Spleen (tissue), 11 donors: ENCODE measurements at regions not wholly inside any gene's neighbourhood (a gene's known extent, or its start where the extent isn't known, plus 50 kb on each side); places are given as distances from the start of the nearest gene placed in this dataset.

Experiments used
- DNase-seq: peaks from one replicate; pipeline ENCODE4 v3.0.0-alpha.2; 2020
- H3K27ac ChIP-seq, 8 donors: fragments of 200-600 bp; sonication (generic) in 7 of 8; 1 replicate in 4 of 8; 2 replicates in 4 of 8; pipeline versions ENCODE4 v1.5.0 to v1.8.0; 2016 to 2021; ENCODE audit warnings: inconsistent platforms in 4 of 8, mild to moderate bottlenecking in 4 of 8, moderate library complexity in 1 of 8
- H3K27me3 ChIP-seq, 7 donors: fragments of 200-600 bp; sonication (generic) in 6 of 7; replicated peaks in 1 of 7; 1 replicate in 4 of 7; 2 replicates in 3 of 7; pipeline versions ENCODE4 v1.5.0 to v1.8.0; 2016 to 2021; ENCODE audit warnings: inconsistent platforms in 3 of 7, mild to moderate bottlenecking in 1 of 7
- H3K36me3 ChIP-seq, 6 donors: fragments of 200-600 bp; sonication (generic) in 5 of 6; 1 replicate in 4 of 6; 2 replicates in 2 of 6; pipeline versions ENCODE4 v1.5.0 to v1.8.0; 2016 to 2021; ENCODE audit warnings: inconsistent platforms in 2 of 6
- H3K4me1 ChIP-seq, 6 donors: fragments of 200-600 bp; sonication (generic) in 5 of 6; 1 replicate in 3 of 6; 2 replicates in 3 of 6; pipeline versions ENCODE4 v1.5.0 to v1.8.0; 2016 to 2021; ENCODE audit warnings: inconsistent platforms in 3 of 6
- H3K4me3 ChIP-seq, 8 donors: fragments of 200-600 bp; sonication (generic) in 7 of 8; 1 replicate in 4 of 8; 2 replicates in 4 of 8; pipeline versions ENCODE4 v1.5.0 to v1.8.0; 2016 to 2021; ENCODE audit warnings: inconsistent platforms in 4 of 8, mild to moderate bottlenecking in 4 of 8, moderate library complexity in 2 of 8
- H3K9me3 ChIP-seq, 8 donors: fragments of 200-600 bp; sonication (generic) in 7 of 8; 1 replicate in 4 of 8; 2 replicates in 4 of 8; pipeline versions ENCODE4 v1.5.0 to v1.8.0; 2016 to 2021; ENCODE audit warnings: inconsistent platforms in 4 of 8
- CTCF ChIP-seq, 11 experiments: fragments of 200-600 bp in 7 of 11; fragments of 450-650 bp in 4 of 11; sonication (generic) in 4 of 11; IDR thresholded peaks in 8 of 11; conservative IDR thresholded peaks in 3 of 11; 1 replicate in 7 of 11; 2 replicates in 4 of 11; pipeline versions ENCODE4 v1.4.0 to v1.8.0; 2016 to 2021; ENCODE audit warnings: antibody characterized with exemption in 11 of 11, inconsistent platforms in 4 of 11, mild to moderate bottlenecking in 1 of 11
- POLR2A ChIP-seq, 3 donors: fragments of 450-650 bp; IDR thresholded peaks; one replicate each; pipeline ENCODE4 v1.5.1; 2017; ENCODE audit warnings: antibody characterized with exemption in 3 of 3, mild to moderate bottlenecking in 1 of 3
- POLR2AphosphoS5 ChIP-seq, 3 donors: sonication (generic); formaldehyde crosslinking; IDR thresholded peaks; one replicate each; pipeline ENCODE4 v1.5.1; 2017; ENCODE audit warnings: antibody characterized with exemption in 3 of 3
- WGBS, 5 donors: extraction: QIAGEN DNeasy Blood & Tissue Kit in 3 of 5; methylation state at CpG; one replicate each; pipeline versions ENCODE4 v1.1.5 to v1.1.7; 2013 to 2018; 5-methylcytosine and 5-hydroxymethylcytosine counted together
- intact Hi-C: fragments of 100-400 bp; cut with DNase I; formaldehyde crosslinking; loops from one replicate; pipeline ENCODE4 v1.15.0; 2023; ENCODE audit warnings: low total_unique reads
- donor health status: healthy with polysubstance abuse.
- donor health status: DM: no; HTN: no; CAD: no; lungs with moderate emphysema.
- donor health status: DM: no; HTN: no; CAD: no.
- donor health status: Bipolar disorder and iron deficiency.
- donor health status: healthy.
- donor health status: DM: no; HTN: no; CAD: no.
- donor health status: DM: yes; HTN: yes; CAD: no.

- H3K27me3 ChIP-seq, result no peaks in the 10 kb centered on the region
- no peaks in the 10 kb centered on the region for H3K36me3 ChIP-seq
- no peak for TF ChIP-seq POLR2AphosphoS5 (IDR thresholded peaks at IDR 0.05)
- no peak overlapping the region for H3K27ac ChIP-seq
- no peak overlapping the region for H3K4me3 ChIP-seq
- intact Hi-C loops, result no loop called here
- no peak for DNase-seq
- WGBS, 5 donors, result 59 to 80% (median 73%) methylated on average over 3 of the region's 3 CpGs
- no peaks in the 10 kb centered on the region for H3K4me1 ChIP-seq
- no peaks in the 10 kb centered on the region for H3K9me3 ChIP-seq
Observed at GRCh38 chr9:31146485-31147166, 1237.8 kb upstream of the ACO1 start.

GRCh38 chr9:31153250-31153840 is 1231.1 kb upstream of the ACO1 start:
- intact Hi-C loops, result no loop called here
- 53 to 81% (median 73%) methylated on average over 2 of the region's 2 CpGs for WGBS, 5 donors
- Histone ChIP-seq H3K4me1 (no peaks in the 10 kb centered on the region), H3K9me3 (no peaks in the 10 kb centered on the region), H3K27me3 (no peaks in the 10 kb centered on the region), H3K36me3 (no peaks in the 10 kb centered on the region), H3K4me3 (no peak overlapping the region), H3K27ac (no peak overlapping the region)
- TF ChIP-seq POLR2A (IDR thresholded peaks at IDR 0.05) (no peak), CTCF (IDR thresholded peaks at IDR 0.05 in 8 of 11, conservative IDR thresholded peaks at IDR 0.05 in 3 of 11) (no peak), POLR2AphosphoS5 (IDR thresholded peaks at IDR 0.05) (no peak)
- DNase-seq, result no peak

- WGBS, 5 donors, result 83 to 91% (median 87%) methylated on average over 3 to 4 of the region's 4 CpGs
- no peaks in the 10 kb centered on the region for H3K36me3 ChIP-seq
- intact Hi-C loops, result no loop called here
- H3K9me3 ChIP-seq, result no peaks in the 10 kb centered on the region
- DNase-seq, result no peak
- H3K27ac ChIP-seq, result no peak overlapping the region
- H3K4me3 ChIP-seq, result no peak overlapping the region
- no peaks in the 10 kb centered on the region for H3K27me3 ChIP-seq
- TF ChIP-seq POLR2A (IDR thresholded peaks at IDR 0.05), result no peak
- no peak for TF ChIP-seq POLR2AphosphoS5 (IDR thresholded peaks at IDR 0.05)
- no peak for TF ChIP-seq CTCF (IDR thresholded peaks at IDR 0.05 in 8 of 11, conservative IDR thresholded peaks at IDR 0.05 in 3 of 11)
- H3K4me1 ChIP-seq, result no peaks in the 10 kb centered on the region
Observed at GRCh38 chr9:31166516-31166915, 1217.9 kb upstream of the ACO1 start.

- H3K4me1 ChIP-seq, result no peaks in the 10 kb centered on the region
- no peak for TF ChIP-seq POLR2AphosphoS5 (IDR thresholded peaks at IDR 0.05)
- TF ChIP-seq POLR2A (IDR thresholded peaks at IDR 0.05), result no peak
- TF ChIP-seq CTCF (IDR thresholded peaks at IDR 0.05 in 8 of 11, conservative IDR thresholded peaks at IDR 0.05 in 3 of 11), result no peak
- H3K36me3 ChIP-seq, result no peaks in the 10 kb centered on the region
- H3K27ac ChIP-seq, result no peak overlapping the region
- H3K27me3 ChIP-seq, result no peaks in the 10 kb centered on the region
- DNase-seq, result no peak
- H3K4me3 ChIP-seq, result no peak overlapping the region
- intact Hi-C loops, result no loop called here
- H3K9me3 ChIP-seq, result no peaks in the 10 kb centered on the region
Observed at GRCh38 chr9:31168161-31168560, 1216.3 kb upstream of the ACO1 start.
